Medulla oblongata (tissue), 1 donor: ENCODE measurements at regions not wholly inside any gene's neighbourhood (a gene's known extent, or its start where the extent isn't known, plus 50 kb on each side); places are given as distances from the start of the nearest gene placed in this dataset.

ENCODE experiments used
- DNase-seq: peaks from one replicate; pipeline ENCODE4 v3.0.0-alpha.2; 2015; ENCODE audit errors: extremely low spot score

DNA sequence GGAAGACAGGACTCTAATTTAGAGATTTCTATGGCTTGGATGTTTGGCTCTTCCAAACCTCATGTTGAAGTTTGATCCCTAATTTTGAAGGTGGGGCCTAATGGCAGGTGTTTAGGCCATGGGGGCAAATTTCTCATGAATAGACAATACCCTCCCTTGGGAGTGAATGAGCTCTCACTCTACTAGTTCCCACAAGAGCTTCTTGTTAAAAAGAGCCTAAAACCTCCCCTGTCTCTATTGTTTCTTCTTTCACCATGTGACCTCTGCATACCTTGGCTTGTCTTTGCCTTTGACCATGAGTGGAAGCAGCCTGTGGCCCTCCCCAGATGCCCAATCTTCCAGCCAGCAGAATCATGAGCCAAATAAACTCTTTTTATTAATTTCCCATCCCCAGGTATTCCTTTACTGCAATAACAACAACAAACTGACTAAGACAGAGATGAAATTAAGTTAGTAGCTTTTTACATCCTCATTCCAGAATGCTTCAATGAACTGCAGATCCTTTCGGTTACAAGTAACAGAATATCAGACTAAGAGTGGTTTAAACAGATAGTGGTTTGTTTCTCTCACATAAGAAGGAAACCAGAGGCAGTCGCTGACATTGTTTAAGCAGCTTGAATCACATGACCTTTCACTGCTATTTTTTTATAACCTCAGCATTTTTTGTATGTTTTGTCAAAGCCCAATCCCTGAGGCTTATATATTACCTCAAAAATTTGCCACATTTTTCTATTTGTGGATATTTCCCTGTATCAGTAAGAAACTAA lies 1013.3 kb upstream of the SEMA6D start:
- DNase-seq, result no peak

- no peak for DNase-seq
These were observed 1009.9 kb upstream of the SEMA6D start for GRCh38 chr15:46707452-46707851.

DNA sequence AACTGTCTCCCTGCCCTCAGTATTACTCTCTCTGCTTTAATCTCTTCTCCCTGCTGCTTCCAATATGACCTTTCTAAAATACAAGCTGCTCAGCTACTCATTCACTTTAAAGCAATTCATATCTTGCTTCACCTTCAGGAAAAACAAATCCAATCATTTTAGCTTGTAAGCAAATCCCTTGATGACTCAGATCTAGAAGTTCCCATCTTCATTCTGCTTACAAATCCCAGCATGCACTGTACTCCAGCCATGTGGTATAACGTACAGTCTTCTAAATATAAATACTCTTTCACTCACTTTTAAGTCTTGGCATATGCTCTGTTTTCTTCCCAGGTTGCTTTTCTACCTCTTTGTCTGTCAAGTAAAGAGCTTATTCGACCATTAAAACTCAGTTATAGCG lies 1009.1 kb upstream of the SEMA6D start:
- DNase-seq, result no peak

- DNase-seq, result no peak
These were observed 1007.7 kb upstream of the SEMA6D start for GRCh38 chr15:46709460-46710083.

DNA sequence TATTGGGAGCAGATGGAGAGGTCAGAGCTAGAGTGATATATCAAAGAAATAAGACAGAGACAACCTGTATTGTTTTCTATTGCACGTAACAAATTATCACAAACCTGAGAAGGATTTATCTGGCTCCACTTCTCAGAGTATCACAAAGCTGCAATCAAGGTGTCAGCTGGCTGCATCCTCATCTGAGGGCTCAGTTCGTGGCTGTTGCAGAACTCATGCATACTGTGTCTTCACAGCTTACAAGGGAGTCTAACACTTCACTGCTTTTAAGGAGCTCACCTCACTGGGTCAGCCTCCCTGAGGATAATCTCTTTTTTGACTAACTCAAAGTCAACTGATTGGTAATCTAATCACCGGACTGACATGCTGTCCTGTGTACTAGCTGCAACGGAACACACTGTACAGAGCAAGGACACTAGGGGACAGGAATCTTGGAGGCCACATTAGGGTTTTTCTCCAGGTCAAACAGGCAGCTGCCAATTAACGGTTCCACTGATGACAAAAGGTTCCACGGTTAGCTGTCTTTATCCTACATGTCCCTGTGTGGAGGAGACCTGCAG lies 1006.8 kb upstream of the SEMA6D start:
- no peak for DNase-seq

DNA sequence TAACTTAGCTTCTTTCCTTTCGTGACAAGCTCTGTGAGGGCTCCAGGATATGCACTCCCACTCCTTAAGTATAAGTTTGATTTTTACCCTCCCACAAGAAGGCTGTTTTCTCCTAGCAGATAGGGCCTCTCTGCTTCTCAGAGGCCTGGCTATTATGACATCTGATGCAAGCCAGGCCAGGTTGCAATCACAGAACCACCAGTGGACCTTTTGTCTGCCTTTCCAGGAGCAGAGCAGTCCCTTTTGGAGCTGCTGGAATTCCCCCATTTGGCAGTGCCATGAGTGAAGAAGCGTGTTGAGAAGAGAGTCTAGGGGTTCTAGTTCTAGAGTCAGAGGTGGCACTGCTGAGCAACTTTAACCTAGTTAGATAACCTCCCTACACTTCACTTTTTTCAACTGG lies 1004.3 kb upstream of the SEMA6D start:
- DNase-seq, result no peak

DNA sequence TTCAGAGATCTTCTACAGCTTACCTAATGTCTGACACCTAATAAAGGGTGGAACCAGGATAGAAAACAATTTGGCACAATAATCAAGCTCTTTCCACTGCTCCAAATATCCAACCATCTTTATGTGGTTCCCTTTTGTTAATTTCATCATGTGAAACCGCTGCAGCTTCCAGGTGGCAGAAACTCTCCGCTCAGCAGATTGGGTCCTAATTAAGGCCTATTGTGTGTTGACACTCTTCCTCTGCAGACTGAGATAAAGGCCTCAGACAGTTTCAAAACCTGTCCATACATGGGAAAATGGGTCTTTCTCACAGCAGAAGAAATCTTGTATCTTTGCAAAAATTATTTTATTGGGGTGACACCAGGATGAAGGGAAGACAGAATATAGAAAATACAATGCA lies 1002.4 kb upstream of the SEMA6D start:
- no peak for DNase-seq

GRCh38 chr15:46723308-46723707 lies 994.0 kb upstream of the SEMA6D start:
- DNase-seq, result no peak

DNA sequence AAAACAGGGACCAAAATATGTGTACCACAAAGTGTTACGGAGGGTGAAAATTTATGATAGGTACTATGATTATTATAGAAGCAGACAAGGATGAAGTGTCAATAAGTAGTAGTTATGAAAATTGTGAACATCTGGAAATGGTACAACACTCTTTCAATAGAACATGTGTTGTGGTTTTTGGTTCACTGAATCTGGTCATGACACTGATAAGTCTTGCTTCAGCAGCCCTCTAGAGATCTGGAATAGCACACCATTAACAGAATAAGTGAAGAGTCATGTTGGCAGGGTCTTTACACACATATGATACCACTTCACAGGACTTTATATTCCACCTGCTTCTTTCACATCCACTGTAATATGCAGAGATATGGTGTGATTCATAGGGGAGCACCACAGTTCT lies 985.2 kb upstream of the SEMA6D start:
- no peak for DNase-seq

- no peak for DNase-seq
These were observed 982.2 kb upstream of the SEMA6D start for GRCh38 chr15:46735115-46735514.

DNA sequence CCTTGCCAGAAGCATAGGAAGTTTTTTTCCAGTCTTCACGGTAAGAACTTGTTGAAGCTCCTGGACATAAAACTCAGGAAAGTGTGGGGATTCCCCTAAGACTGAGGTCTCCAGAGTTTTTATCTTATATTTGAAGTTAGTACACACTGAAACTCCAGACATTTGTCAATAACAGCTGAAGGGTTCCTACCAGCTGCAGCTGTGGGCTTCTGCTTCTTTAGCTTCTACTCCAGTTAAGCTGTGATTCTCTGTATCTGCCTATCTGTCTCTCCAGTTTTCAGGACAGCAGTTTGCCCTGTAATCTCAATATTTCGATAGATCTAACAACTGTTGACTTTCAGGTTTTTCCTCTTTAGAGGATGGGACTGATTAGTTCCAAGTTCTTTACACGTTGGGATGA lies 966.0 kb upstream of the SEMA6D start:
- DNase-seq, result no peak

DNA sequence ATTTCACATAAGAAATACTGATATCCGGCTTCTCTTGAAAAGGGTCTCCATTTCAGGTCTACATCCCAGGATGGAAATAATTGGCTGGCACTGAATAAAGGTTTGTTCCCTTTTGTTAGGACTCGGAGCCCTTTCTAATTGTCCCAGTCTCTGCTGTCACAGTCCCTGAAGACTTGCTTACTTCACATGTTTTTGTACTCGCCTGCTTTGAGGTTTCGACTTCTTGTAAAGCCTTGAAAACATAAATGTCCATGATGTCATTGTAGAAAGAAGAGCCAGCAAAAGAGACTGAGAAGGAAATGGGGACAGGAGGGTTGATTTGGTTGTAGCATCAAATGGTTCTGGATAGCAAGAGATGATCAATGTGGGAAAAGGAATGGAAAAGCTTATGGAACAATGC lies 963.4 kb upstream of the SEMA6D start:
- DNase-seq, result no peak

GRCh38 chr15:46763091-46763490 lies 954.2 kb upstream of the SEMA6D start:
- DNase-seq, result no peak

DNA sequence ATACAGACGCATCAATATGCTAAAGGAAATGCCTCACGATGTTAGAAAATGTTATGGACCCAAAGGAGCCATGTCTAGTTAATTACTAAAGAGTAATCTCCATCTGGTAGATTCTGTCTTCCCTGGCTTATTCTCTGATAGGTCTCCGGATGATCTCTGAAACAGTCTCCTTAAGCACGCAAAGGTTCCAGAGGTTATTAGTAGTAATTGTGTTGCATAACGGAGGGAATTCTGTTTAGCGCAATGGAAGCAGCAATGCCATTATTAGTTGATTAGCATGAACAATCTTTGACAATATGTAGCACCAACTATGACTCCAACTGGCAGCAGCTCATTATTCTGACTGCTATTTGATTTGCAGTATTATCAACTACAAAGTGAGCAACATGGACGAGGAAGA lies 952.5 kb upstream of the SEMA6D start:
- no peak for DNase-seq

DNA sequence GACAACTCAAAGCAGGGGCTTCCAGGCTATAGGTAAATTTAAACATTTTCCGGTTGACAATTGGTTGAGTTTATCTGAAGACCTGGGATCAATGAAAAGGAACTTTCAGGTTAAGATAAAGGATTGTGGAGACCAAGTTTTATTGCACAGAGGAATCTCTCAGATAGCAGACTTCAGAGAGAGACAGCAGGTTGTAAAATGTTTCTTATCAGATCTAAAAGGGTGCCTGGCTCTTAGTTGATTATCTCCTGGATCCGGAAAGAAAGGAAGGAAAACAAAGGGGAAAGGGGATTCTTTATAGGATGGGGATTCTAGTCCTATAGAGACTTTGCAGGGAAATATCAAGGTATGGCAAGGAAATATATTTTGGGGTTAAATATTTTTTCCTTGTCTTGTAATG lies 951.3 kb upstream of the SEMA6D start:
- no peak for DNase-seq

- no peak for DNase-seq
These were observed 949.0 kb upstream of the SEMA6D start for GRCh38 chr15:46768287-46768686.

- no peak for DNase-seq
These were observed 944.3 kb upstream of the SEMA6D start for GRCh38 chr15:46773016-46773415.

GRCh38 chr15:46778876-46779275 lies 938.4 kb upstream of the SEMA6D start:
- no peak for DNase-seq

- peak; percentile 3 for DNase-seq
These were observed 930.6 kb upstream of the SEMA6D start for GRCh38 chr15:46786590-46787285.

GRCh38 chr15:46795685-46796084 lies 921.6 kb upstream of the SEMA6D start:
- no peak for DNase-seq

GRCh38 chr15:46808834-46809233 lies 908.5 kb upstream of the SEMA6D start:
- no peak for DNase-seq

- no peak for DNase-seq
These were observed 902.1 kb upstream of the SEMA6D start for GRCh38 chr15:46815240-46815639.

DNA sequence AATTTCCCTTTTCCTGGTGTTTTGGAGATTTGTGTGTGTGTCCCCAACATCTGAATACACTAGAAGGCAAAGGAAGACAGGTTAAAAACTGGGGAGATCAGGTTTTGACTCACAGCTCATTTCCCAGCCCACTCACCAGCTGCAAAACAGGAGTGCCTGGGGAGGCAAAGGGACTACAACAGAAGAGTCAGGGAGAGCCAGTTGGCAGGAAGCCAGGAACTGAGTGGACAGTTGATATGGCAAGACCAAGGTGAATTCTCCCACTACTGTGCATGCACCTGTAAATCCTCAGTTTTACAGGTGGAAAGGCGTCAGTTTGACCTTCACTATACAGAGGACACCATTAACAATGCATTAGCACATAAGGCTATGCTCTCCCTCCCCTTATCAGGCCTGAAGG lies 901.5 kb upstream of the SEMA6D start:
- peak; percentile 9 for DNase-seq
